Tibial nerve (tissue), 4 donors: ENCODE measurements at regions not wholly inside any gene's neighbourhood (a gene's known extent, or its start where the extent isn't known, plus 50 kb on each side); places are given as distances from the start of the nearest gene placed in this dataset.

ENCODE experiments used
- CTCF ChIP-seq, 5 experiments: fragments of 200-600 bp in 3 of 5; fragments of 450-650 bp in 2 of 5; sonication (generic) in 3 of 5; IDR thresholded peaks; one replicate each; pipeline ENCODE4 v1.5.1; 2016 to 2019; ENCODE audit warnings: antibody characterized with exemption in 5 of 5, mild to moderate bottlenecking in 3 of 5, moderate library complexity in 2 of 5
- EP300 ChIP-seq, 2 donors: sonication (generic); formaldehyde crosslinking; IDR thresholded peaks; one replicate each; pipeline ENCODE4 v1.6.1; 2017; ENCODE audit warnings: antibody characterized with exemption in 2 of 2, mild to moderate bottlenecking in 1 of 2
- POLR2A ChIP-seq, 2 donors: fragments of 450-650 bp; IDR thresholded peaks; one replicate each; pipeline ENCODE4 v1.6.1; 2017; ENCODE audit warnings: antibody characterized with exemption in 2 of 2, mild to moderate bottlenecking in 2 of 2, moderate library complexity in 2 of 2

GRCh38 chr6:15990179-15990578 is 138.7 kb upstream of the MYLIP start:
- TF ChIP-seq CTCF (IDR thresholded peaks at IDR 0.05) (no peak), POLR2A (IDR thresholded peaks at IDR 0.05) (no peak), EP300 (IDR thresholded peaks at IDR 0.05) (no peak)
